ENCODE measurements at regions not wholly inside any gene's neighbourhood (a gene's known extent, or its start where the extent isn't known, plus 50 kb on each side); places are given as distances from the start of the nearest gene placed in this dataset.

- Mint-ChIP-seq H3K4me3 (no peak overlapping the region), H3K27ac (no peak overlapping the region), H3K27me3 (peaks cover 4% of the 10 kb centered on the region), H3K36me3 (ENCODE audit: low read depth) (no peaks in the 10 kb centered on the region), H3K9me3 (no peaks in the 10 kb centered on the region), H3K4me1 (ENCODE audit: low read depth) (no peaks in the 10 kb centered on the region)
- no peak for TF ChIP-seq CTCF (IDR thresholded peaks at IDR 0.05)
- CTCF ChIA-PET: no interaction called here
- DNase-seq (no peak), ATAC-seq (no peak)
- intact Hi-C loops (cut with micrococcal nuclease): no loop called here
- POLR2A ChIA-PET: no interaction called here
Measured at GRCh38 chr1:5776035-5776550, 216.1 kb downstream of the NPHP4 start.

GRCh38 chr1:5774019-5774418 lies 218.2 kb downstream of the NPHP4 start:
- Mint-ChIP-seq H3K4me3 (no peak overlapping the region), H3K36me3 (ENCODE audit: low read depth) (no peaks in the 10 kb centered on the region), H3K27ac (no peak overlapping the region), H3K27me3 (peaks cover 8% of the 10 kb centered on the region), H3K4me1 (ENCODE audit: low read depth) (no peaks in the 10 kb centered on the region), H3K9me3 (no peaks in the 10 kb centered on the region)
- intact Hi-C loops (cut with micrococcal nuclease): no loop called here
- no peak for ATAC-seq
- no peak for TF ChIP-seq CTCF (IDR thresholded peaks at IDR 0.05)
- ChIA-PET POLR2A (no interaction called here), CTCF (no interaction called here)
- DNase-seq: no peak

GRCh38 chr1:5771788-5772187 lies 220.4 kb downstream of the NPHP4 start:
- CTCF ChIA-PET: interaction anchor here (1.3 kb wide), 1 partner anchor 257 kb away, joined by 4 read pairs; no protein-coding TSS in a partner anchor
- H3K4me1 Mint-ChIP-seq (ENCODE audit: low read depth): no peaks in the 10 kb centered on the region

GRCh38 chr1:5770981-5771765 lies 221.1 kb downstream of the NPHP4 start:
- H3K36me3 Mint-ChIP-seq (ENCODE audit: low read depth): no peaks in the 10 kb centered on the region
- H3K4me3 Mint-ChIP-seq: no peak overlapping the region
- no peak for DNase-seq
- no peaks in the 10 kb centered on the region for H3K4me1 Mint-ChIP-seq (ENCODE audit: low read depth)
- H3K27me3 Mint-ChIP-seq: peaks cover 14% of the 10 kb centered on the region
- no peak overlapping the region for H3K27ac Mint-ChIP-seq
- POLR2A ChIA-PET: no interaction called here
- CTCF ChIA-PET: interaction anchor here (1.3 kb wide), 1 partner anchor 257 kb away, joined by 4 read pairs; no protein-coding TSS in a partner anchor
- TF ChIP-seq CTCF (IDR thresholded peaks at IDR 0.05): no peak
- no peak for ATAC-seq
- no peaks in the 10 kb centered on the region for H3K9me3 Mint-ChIP-seq
- intact Hi-C loops (cut with micrococcal nuclease): no loop called here

More at GRCh38 chr1:5771788-5772187, 220.4 kb downstream of the NPHP4 start:
- DNase-seq (no peak), ATAC-seq (no peak)
- Mint-ChIP-seq H3K27me3 (peaks cover 14% of the 10 kb centered on the region), H3K36me3 (ENCODE audit: low read depth) (no peaks in the 10 kb centered on the region), H3K4me3 (no peak overlapping the region), H3K27ac (no peak overlapping the region), H3K9me3 (no peaks in the 10 kb centered on the region)
- POLR2A ChIA-PET: no interaction called here
- intact Hi-C loops (cut with micrococcal nuclease): no loop called here
- TF ChIP-seq CTCF (IDR thresholded peaks at IDR 0.05): no peak

GRCh38 chr1:5769760-5770159 lies 222.5 kb downstream of the NPHP4 start:
- Mint-ChIP-seq H3K27ac (no peak overlapping the region), H3K36me3 (ENCODE audit: low read depth) (no peaks in the 10 kb centered on the region), H3K4me3 (no peak overlapping the region), H3K4me1 (ENCODE audit: low read depth) (no peaks in the 10 kb centered on the region), H3K9me3 (no peaks in the 10 kb centered on the region), H3K27me3 (peaks cover 21% of the 10 kb centered on the region)
- intact Hi-C loops (cut with micrococcal nuclease): no loop called here
- TF ChIP-seq CTCF (IDR thresholded peaks at IDR 0.05): no peak
- ATAC-seq (no peak), DNase-seq (no peak)
- CTCF ChIA-PET: interaction anchor here (1.4 kb wide), 1 partner anchor 24 kb away, joined by 3 read pairs; no protein-coding TSS in a partner anchor
- POLR2A ChIA-PET: no interaction called here

Measured in activated CD8-positive, alpha-beta T cell treated with anti-CD3 and anti-CD28 coated beads for 36 hours (primary cell).